Skeletal muscle tissue (tissue), 3 donors: ENCODE measurements at regions not wholly inside any gene's neighbourhood (a gene's known extent, or its start where the extent isn't known, plus 50 kb on each side); places are given as distances from the start of the nearest gene placed in this dataset.

Experiments
- H3K27ac ChIP-seq: one replicate; pipeline ENCODE4 v1.7.0; 2013; ENCODE audit warnings: mild to moderate bottlenecking, low read depth, low read length, inconsistent platforms
- H3K27me3 ChIP-seq, 3 donors: one replicate each; pipeline ENCODE4 v1.7.0; 2013; ENCODE audit warnings: low read length in 3 of 3; ENCODE audit not compliant: control insufficient read depth in 3 of 3, insufficient read depth in 3 of 3
- H3K36me3 ChIP-seq, 3 donors: one replicate each; pipeline ENCODE4 v1.7.0; 2013; ENCODE audit warnings: low read length in 3 of 3; ENCODE audit not compliant: control insufficient read depth in 3 of 3, insufficient read depth in 3 of 3
- H3K4me1 ChIP-seq, 3 donors: one replicate each; pipeline ENCODE4 v1.7.0; 2013; ENCODE audit warnings: low read length in 3 of 3, mild to moderate bottlenecking in 3 of 3; ENCODE audit not compliant: control insufficient read depth in 3 of 3, insufficient read depth in 3 of 3
- H3K4me3 ChIP-seq, 3 donors: one replicate each; pipeline ENCODE4 v1.7.0; 2013; ENCODE audit warnings: low read length in 3 of 3
- H3K9ac ChIP-seq, 3 donors: one replicate each; pipeline ENCODE4 v1.7.0; 2013; ENCODE audit warnings: low read length in 3 of 3, mild to moderate bottlenecking in 3 of 3, moderate library complexity in 2 of 3, low read depth in 1 of 3
- H3K9me3 ChIP-seq, 3 donors: one replicate each; pipeline ENCODE4 v1.7.0; 2013; ENCODE audit warnings: low read length in 3 of 3; ENCODE audit not compliant: control insufficient read depth in 3 of 3
- donor health status: Osteomylitis.

GRCh38 chr1:59101518-59101917 is 195.4 kb upstream of the FGGY start:
- Histone ChIP-seq H3K4me1 (peaks cover 0 to 4% (median 2%) of the 10 kb centered on the region in 3 donors), H3K9me3 (no peaks in the 10 kb centered on the region), H3K27ac (no peak overlapping the region), H3K36me3 (no peaks in the 10 kb centered on the region), H3K27me3 (no peaks in the 10 kb centered on the region), H3K9ac (no peak overlapping the region), H3K4me3 (no peak overlapping the region)

- Histone ChIP-seq H3K36me3 (no peaks in the 10 kb centered on the region), H3K9ac (no peak overlapping the region), H3K27me3 (no peaks in the 10 kb centered on the region), H3K4me3 (no peak overlapping the region), H3K4me1 (peaks cover 10 to 16% (median 11%) of the 10 kb centered on the region in 3 donors), H3K9me3 (no peaks in the 10 kb centered on the region), H3K27ac (no peak overlapping the region)
Measured at GRCh38 chr1:59103457-59103856, 193.4 kb upstream of the FGGY start.

- Histone ChIP-seq H3K36me3 (no peaks in the 10 kb centered on the region), H3K4me1 (peaks cover 9 to 16% (median 10%) of the 10 kb centered on the region in 3 donors), H3K9ac (no peak overlapping the region), H3K9me3 (no peaks in the 10 kb centered on the region), H3K27ac (no peak overlapping the region), H3K4me3 (no peak overlapping the region), H3K27me3 (no peaks in the 10 kb centered on the region)
Measured at GRCh38 chr1:59104191-59104760, 192.6 kb upstream of the FGGY start.

GRCh38 chr1:59105548-59106507 is 191.1 kb upstream of the FGGY start:
- Histone ChIP-seq H3K27me3 (no peaks in the 10 kb centered on the region), H3K9me3 (no peaks in the 10 kb centered on the region), H3K27ac (peak overlapping the region; percentile 57), H3K36me3 (no peaks in the 10 kb centered on the region), H3K9ac (no peak overlapping the region), H3K4me1 (peaks cover 9 to 15% (median 10%) of the 10 kb centered on the region in 3 donors), H3K4me3 (peak overlapping the region in 1 of 3 donors; percentile 14)

- no peaks in the 10 kb centered on the region for H3K9me3 ChIP-seq
- H3K27me3 ChIP-seq: no peaks in the 10 kb centered on the region
- H3K36me3 ChIP-seq: no peaks in the 10 kb centered on the region
- peak overlapping the region in 1 of 3 donors; percentile 41 for H3K4me3 ChIP-seq
- H3K27ac ChIP-seq: peak overlapping the region; percentile 55
- H3K9ac ChIP-seq: peak overlapping the region in 1 of 3 donors; percentile 23
- peaks cover 9 to 12% (median 10%) of the 10 kb centered on the region in 3 donors for H3K4me1 ChIP-seq
Measured at GRCh38 chr1:59107516-59107915, 189.4 kb upstream of the FGGY start.

- Histone ChIP-seq H3K27me3 (no peaks in the 10 kb centered on the region), H3K36me3 (no peaks in the 10 kb centered on the region), H3K4me1 (peaks cover 9 to 12% (median 10%) of the 10 kb centered on the region in 3 donors), H3K9me3 (no peaks in the 10 kb centered on the region), H3K27ac (peak overlapping the region; percentile 55), H3K9ac (no peak overlapping the region), H3K4me3 (no peak overlapping the region)
Measured at GRCh38 chr1:59107916-59108315, 189.0 kb upstream of the FGGY start.

GRCh38 chr1:59108481-59109317 is 188.2 kb upstream of the FGGY start:
- no peak overlapping the region for H3K27ac ChIP-seq
- no peaks in the 10 kb centered on the region for H3K9me3 ChIP-seq
- H3K36me3 ChIP-seq: no peaks in the 10 kb centered on the region

GRCh38 chr1:59110271-59110670 is 186.6 kb upstream of the FGGY start:
- no peak overlapping the region for H3K4me3 ChIP-seq
- H3K27me3 ChIP-seq: no peaks in the 10 kb centered on the region
- no peaks in the 10 kb centered on the region for H3K9me3 ChIP-seq
- no peaks in the 10 kb centered on the region for H3K36me3 ChIP-seq
- H3K9ac ChIP-seq: no peak overlapping the region
- H3K4me1 ChIP-seq: peaks cover 9 to 19% (median 13%) of the 10 kb centered on the region in 3 donors
- no peak overlapping the region for H3K27ac ChIP-seq

More at GRCh38 chr1:59108481-59109317, 188.2 kb upstream of the FGGY start:
- Histone ChIP-seq H3K4me1 (peaks cover 9 to 17% (median 10%) of the 10 kb centered on the region in 3 donors), H3K4me3 (no peak overlapping the region), H3K9ac (no peak overlapping the region), H3K27me3 (no peaks in the 10 kb centered on the region)

- H3K27ac ChIP-seq: no peak overlapping the region
- H3K9me3 ChIP-seq: no peaks in the 10 kb centered on the region
- no peaks in the 10 kb centered on the region for H3K36me3 ChIP-seq
- H3K27me3 ChIP-seq: no peaks in the 10 kb centered on the region
- H3K4me1 ChIP-seq: peaks cover 0 to 7% (median 3%) of the 10 kb centered on the region in 3 donors
- H3K4me3 ChIP-seq: no peak overlapping the region
- H3K9ac ChIP-seq: no peak overlapping the region
Measured at GRCh38 chr1:59113876-59114457, 182.9 kb upstream of the FGGY start.
